ENCODE measurements at regions not wholly inside any gene's neighbourhood (a gene's known extent, or its start where the extent isn't known, plus 50 kb on each side); places are given as distances from the start of the nearest gene placed in this dataset.

DNA sequence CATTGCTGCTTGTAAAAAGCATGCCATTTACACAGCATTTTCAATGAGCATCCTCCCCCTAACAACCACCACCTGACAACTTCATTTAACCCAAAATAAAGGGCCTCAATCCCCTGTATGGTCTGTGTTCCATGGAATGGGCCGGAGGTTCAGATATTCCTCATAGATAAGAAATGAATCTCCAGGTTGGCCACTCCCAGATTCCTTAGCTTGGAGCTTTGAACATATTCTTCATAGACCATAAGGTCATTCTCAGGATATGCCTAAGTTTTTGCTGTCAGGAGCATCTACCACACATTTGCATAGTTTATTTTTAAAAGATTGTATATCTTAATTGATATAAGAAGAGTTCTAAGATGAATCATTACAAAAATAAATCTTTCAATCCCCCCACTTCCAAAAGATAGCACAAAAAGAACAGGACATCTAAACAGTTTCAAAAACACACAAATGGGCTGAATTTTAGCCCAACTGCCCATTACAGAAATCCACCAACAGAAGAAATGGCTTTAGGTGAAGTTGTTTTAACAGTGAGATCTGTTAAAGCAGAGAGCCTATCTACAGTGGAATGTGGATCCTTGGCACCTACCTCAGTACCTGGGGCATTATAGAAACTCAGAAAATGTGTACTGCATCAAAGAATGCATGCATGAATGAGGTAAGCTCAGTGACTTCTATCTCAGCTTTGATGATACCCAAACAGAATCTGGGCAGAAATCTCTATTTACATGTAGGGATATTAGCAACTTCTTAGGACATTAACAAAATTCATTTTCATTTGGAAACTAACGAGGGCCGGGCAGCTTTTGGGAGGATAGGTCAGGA, 179.8 kb downstream of the SEC61B start:
- TF ChIP-seq POLR2A (IDR thresholded peaks at IDR 0.05; ENCODE audit: low read depth, low read length) (no peak), POLR2AphosphoS5 (IDR thresholded peaks at IDR 0.05; ENCODE audit: low read depth, low read length) (no peak)
